A673 (cell line): ENCODE measurements at regions not wholly inside any gene's neighbourhood (a gene's known extent, or its start where the extent isn't known, plus 50 kb on each side); places are given as distances from the start of the nearest gene placed in this dataset.

Source experiments
- EZH2 ChIP-seq: fragments of 200-600 bp; sonication (generic); IDR thresholded peaks from 2 replicates; pipeline ENCODE4 v1.6.1; 2017; ENCODE audit warnings: borderline replicate concordance, low read depth, mild to moderate bottlenecking, mixed read lengths, antibody characterized with exemption, low read length; ENCODE audit not compliant: poor library complexity, severe bottlenecking
- TF ChIP-seq, protein P1 (sequence below): fragments of 300-800, 200-600 bp; sonication (generic); conservative IDR thresholded peaks from 2 replicates; pipeline ENCODE4 v1.5.1; 2017; ENCODE audit warnings: low read depth, mild to moderate bottlenecking, antibody characterized with exemption, low read length, moderate library complexity, mixed read lengths

DNA sequence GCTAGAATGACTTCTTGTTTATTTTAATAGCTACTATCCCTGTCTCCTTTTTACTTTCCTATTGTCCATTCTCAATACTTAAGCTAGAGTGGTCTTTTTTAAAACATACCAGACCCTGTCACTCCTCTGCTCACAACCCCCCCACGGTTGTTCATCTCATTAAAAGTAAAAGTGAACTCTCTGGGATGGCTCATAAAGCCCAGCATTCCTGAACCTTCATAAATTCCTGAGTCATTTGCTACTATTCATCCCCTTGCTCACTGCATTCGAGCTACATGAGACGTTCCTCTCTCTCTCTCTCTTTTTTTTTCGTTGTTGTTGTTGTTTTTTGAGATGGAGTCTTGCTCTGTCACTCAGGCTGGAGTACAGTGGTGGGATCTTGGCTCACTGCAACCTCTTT is 148.7 kb upstream of the DSEL start:
- TF ChIP-seq EZH2, result no peak
- TF ChIP-seq, protein P1, sequence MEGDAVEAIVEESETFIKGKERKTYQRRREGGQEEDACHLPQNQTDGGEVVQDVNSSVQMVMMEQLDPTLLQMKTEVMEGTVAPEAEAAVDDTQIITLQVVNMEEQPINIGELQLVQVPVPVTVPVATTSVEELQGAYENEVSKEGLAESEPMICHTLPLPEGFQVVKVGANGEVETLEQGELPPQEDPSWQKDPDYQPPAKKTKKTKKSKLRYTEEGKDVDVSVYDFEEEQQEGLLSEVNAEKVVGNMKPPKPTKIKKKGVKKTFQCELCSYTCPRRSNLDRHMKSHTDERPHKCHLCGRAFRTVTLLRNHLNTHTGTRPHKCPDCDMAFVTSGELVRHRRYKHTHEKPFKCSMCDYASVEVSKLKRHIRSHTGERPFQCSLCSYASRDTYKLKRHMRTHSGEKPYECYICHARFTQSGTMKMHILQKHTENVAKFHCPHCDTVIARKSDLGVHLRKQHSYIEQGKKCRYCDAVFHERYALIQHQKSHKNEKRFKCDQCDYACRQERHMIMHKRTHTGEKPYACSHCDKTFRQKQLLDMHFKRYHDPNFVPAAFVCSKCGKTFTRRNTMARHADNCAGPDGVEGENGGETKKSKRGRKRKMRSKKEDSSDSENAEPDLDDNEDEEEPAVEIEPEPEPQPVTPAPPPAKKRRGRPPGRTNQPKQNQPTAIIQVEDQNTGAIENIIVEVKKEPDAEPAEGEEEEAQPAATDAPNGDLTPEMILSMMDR, result no peak
